Embryonic facial prominence (tissue), 1 donor: ENCODE measurements at regions not wholly inside any gene's neighbourhood (a gene's known extent, or its start where the extent isn't known, plus 50 kb on each side); places are given as distances from the start of the nearest gene placed in this dataset.

ENCODE experiments used
- DNase-seq: peaks from one replicate; pipeline ENCODE4 v3.0.0-alpha.2; 2016; ENCODE audit errors: extremely low spot score

GRCh38 chr2:121018136-121019061, 266.6 kb downstream of the TFCP2L1 start:
- DNase-seq, result no peak

GRCh38 chr2:121019071-121019470, 265.9 kb downstream of the TFCP2L1 start:
- DNase-seq, result no peak

GRCh38 chr2:121019756-121020155, 265.2 kb downstream of the TFCP2L1 start:
- DNase-seq, result no peak

GRCh38 chr2:121021685-121022084, 263.3 kb downstream of the TFCP2L1 start:
- no peak for DNase-seq

- no peak for DNase-seq
Measured at GRCh38 chr2:121028577-121028976, 256.4 kb downstream of the TFCP2L1 start.

- no peak for DNase-seq
Measured at GRCh38 chr2:121030523-121030922, 254.5 kb downstream of the TFCP2L1 start.

- DNase-seq, result no peak
Measured at GRCh38 chr2:121031568-121032340, 253.2 kb downstream of the TFCP2L1 start.

GRCh38 chr2:121033461-121033996, 251.5 kb downstream of the TFCP2L1 start:
- peak; percentile 37 for DNase-seq

- DNase-seq, result no peak
Measured at GRCh38 chr2:121034551-121034950, 250.5 kb downstream of the TFCP2L1 start.

GRCh38 chr2:121036226-121036692, 248.7 kb downstream of the TFCP2L1 start:
- DNase-seq, result no peak

GRCh38 chr2:121037480-121037879, 247.5 kb downstream of the TFCP2L1 start:
- DNase-seq, result no peak

- DNase-seq, result no peak
Measured at GRCh38 chr2:121038031-121038430, 247.0 kb downstream of the TFCP2L1 start.

- DNase-seq, result no peak
Measured at GRCh38 chr2:121038431-121038830, 246.6 kb downstream of the TFCP2L1 start.

- peak; percentile 57 for DNase-seq
Measured at GRCh38 chr2:121038891-121039616, 245.9 kb downstream of the TFCP2L1 start.

- no peak for DNase-seq
Measured at GRCh38 chr2:121039679-121040078, 245.3 kb downstream of the TFCP2L1 start.

GRCh38 chr2:121041516-121041915, 243.5 kb downstream of the TFCP2L1 start:
- no peak for DNase-seq

- DNase-seq, result no peak
Measured at GRCh38 chr2:121043061-121043826, 241.8 kb downstream of the TFCP2L1 start.

GRCh38 chr2:121043827-121044222, 241.2 kb downstream of the TFCP2L1 start:
- no peak for DNase-seq

- DNase-seq, result no peak
Measured at GRCh38 chr2:121044412-121044811, 240.6 kb downstream of the TFCP2L1 start.

GRCh38 chr2:121045245-121045644, 239.8 kb downstream of the TFCP2L1 start:
- DNase-seq, result no peak

- no peak for DNase-seq
Measured at GRCh38 chr2:121046335-121046734, 238.7 kb downstream of the TFCP2L1 start.
